Nephron progenitor cell (in vitro differentiated cells): ENCODE measurements at regions not wholly inside any gene's neighbourhood (a gene's known extent, or its start where the extent isn't known, plus 50 kb on each side); places are given as distances from the start of the nearest gene placed in this dataset.

Source experiments
- DNase-seq: peaks from one replicate; pipeline ENCODE4 v3.0.0; 2021
- H3K27ac Mint-ChIP-seq: 2 replicates; pipeline ENCODE4 v1.8.0; 2021; ENCODE audit warnings: mild to moderate bottlenecking, moderate library complexity, mixed read lengths
- H3K27me3 Mint-ChIP-seq: 2 replicates; pipeline ENCODE4 v1.8.0; 2021; ENCODE audit warnings: mild to moderate bottlenecking, low read depth, mixed read lengths; ENCODE audit not compliant: poor library complexity
- H3K36me3 Mint-ChIP-seq: 2 replicates; pipeline ENCODE4 v1.8.0; 2021; ENCODE audit warnings: low read depth, mixed read lengths
- H3K4me1 Mint-ChIP-seq: 2 replicates; pipeline ENCODE4 v1.8.0; 2021; ENCODE audit warnings: mixed read lengths
- H3K4me3 Mint-ChIP-seq: 2 replicates; pipeline ENCODE4 v1.8.0; 2021; ENCODE audit warnings: mild to moderate bottlenecking, moderate library complexity, mixed read lengths
- H3K9me3 Mint-ChIP-seq: 2 replicates; pipeline ENCODE4 v1.8.0; 2021; ENCODE audit warnings: mild to moderate bottlenecking, moderate library complexity, mixed read lengths
- TF ChIP-seq, protein P1 (sequence below): fragments of 200-600 bp; sonication (generic); IDR thresholded peaks from 2 replicates; pipeline ENCODE4 v1.5.0; 2021; ENCODE audit warnings: antibody characterized with exemption

GRCh38 chr14:48586099-48586498, 910.7 kb upstream of the MDGA2 start:
- Mint-ChIP-seq H3K4me1 (no peaks in the 10 kb centered on the region), H3K4me3 (no peak overlapping the region), H3K9me3 (no peaks in the 10 kb centered on the region), H3K27ac (no peak overlapping the region), H3K27me3 (no peaks in the 10 kb centered on the region), H3K36me3 (no peaks in the 10 kb centered on the region)
- TF ChIP-seq, protein P1, sequence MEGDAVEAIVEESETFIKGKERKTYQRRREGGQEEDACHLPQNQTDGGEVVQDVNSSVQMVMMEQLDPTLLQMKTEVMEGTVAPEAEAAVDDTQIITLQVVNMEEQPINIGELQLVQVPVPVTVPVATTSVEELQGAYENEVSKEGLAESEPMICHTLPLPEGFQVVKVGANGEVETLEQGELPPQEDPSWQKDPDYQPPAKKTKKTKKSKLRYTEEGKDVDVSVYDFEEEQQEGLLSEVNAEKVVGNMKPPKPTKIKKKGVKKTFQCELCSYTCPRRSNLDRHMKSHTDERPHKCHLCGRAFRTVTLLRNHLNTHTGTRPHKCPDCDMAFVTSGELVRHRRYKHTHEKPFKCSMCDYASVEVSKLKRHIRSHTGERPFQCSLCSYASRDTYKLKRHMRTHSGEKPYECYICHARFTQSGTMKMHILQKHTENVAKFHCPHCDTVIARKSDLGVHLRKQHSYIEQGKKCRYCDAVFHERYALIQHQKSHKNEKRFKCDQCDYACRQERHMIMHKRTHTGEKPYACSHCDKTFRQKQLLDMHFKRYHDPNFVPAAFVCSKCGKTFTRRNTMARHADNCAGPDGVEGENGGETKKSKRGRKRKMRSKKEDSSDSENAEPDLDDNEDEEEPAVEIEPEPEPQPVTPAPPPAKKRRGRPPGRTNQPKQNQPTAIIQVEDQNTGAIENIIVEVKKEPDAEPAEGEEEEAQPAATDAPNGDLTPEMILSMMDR = no peak
- DNase-seq = no peak

GRCh38 chr14:48584031-48584430, 908.6 kb upstream of the MDGA2 start:
- TF ChIP-seq, protein P1 = no peak
- H3K4me3 Mint-ChIP-seq = no peak overlapping the region
- H3K36me3 Mint-ChIP-seq = no peaks in the 10 kb centered on the region
- H3K27ac Mint-ChIP-seq = no peak overlapping the region
- no peak for DNase-seq
- H3K9me3 Mint-ChIP-seq = no peaks in the 10 kb centered on the region
- H3K27me3 Mint-ChIP-seq = no peaks in the 10 kb centered on the region
- H3K4me1 Mint-ChIP-seq = no peaks in the 10 kb centered on the region

- no peaks in the 10 kb centered on the region for H3K9me3 Mint-ChIP-seq
- DNase-seq = no peak
- no peak overlapping the region for H3K27ac Mint-ChIP-seq
- TF ChIP-seq, protein P1 = no peak
- H3K4me1 Mint-ChIP-seq = no peaks in the 10 kb centered on the region
- H3K4me3 Mint-ChIP-seq = no peak overlapping the region
- H3K36me3 Mint-ChIP-seq = no peaks in the 10 kb centered on the region
- H3K27me3 Mint-ChIP-seq = no peaks in the 10 kb centered on the region
These were observed 907.5 kb upstream of the MDGA2 start for GRCh38 chr14:48582938-48583337.

GRCh38 chr14:48580692-48581091, 905.3 kb upstream of the MDGA2 start:
- Mint-ChIP-seq H3K4me3 (no peak overlapping the region), H3K36me3 (no peaks in the 10 kb centered on the region), H3K27me3 (no peaks in the 10 kb centered on the region), H3K9me3 (peaks cover 5% of the 10 kb centered on the region), H3K27ac (no peak overlapping the region), H3K4me1 (no peaks in the 10 kb centered on the region)
- TF ChIP-seq, protein P1 = no peak
- no peak for DNase-seq

DNA sequence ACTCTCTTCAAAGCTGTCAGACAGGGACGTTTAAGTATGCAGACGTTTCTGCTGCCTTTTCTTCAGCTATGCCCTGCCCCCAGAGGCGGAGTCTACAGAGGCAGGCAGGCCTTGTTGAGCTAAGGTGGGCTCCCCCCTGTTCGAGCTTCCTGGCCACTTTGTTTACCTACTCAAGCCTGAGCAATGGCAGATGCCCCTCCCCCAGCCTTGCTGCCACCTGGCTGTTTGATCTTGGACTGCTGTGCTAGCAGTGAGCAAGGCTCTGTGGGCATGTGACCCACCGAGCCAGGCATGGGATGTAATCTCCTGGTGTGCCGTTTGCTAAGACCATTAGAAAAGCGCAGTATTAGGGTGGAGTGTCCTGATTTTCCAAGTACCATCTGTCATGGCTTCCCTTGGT, 900.4 kb upstream of the MDGA2 start:
- TF ChIP-seq, protein P1 = no peak
- Mint-ChIP-seq H3K4me1 (no peaks in the 10 kb centered on the region), H3K9me3 (peaks cover 37% of the 10 kb centered on the region), H3K36me3 (no peaks in the 10 kb centered on the region), H3K27ac (no peak overlapping the region), H3K27me3 (no peaks in the 10 kb centered on the region), H3K4me3 (no peak overlapping the region)
- no peak for DNase-seq

DNA sequence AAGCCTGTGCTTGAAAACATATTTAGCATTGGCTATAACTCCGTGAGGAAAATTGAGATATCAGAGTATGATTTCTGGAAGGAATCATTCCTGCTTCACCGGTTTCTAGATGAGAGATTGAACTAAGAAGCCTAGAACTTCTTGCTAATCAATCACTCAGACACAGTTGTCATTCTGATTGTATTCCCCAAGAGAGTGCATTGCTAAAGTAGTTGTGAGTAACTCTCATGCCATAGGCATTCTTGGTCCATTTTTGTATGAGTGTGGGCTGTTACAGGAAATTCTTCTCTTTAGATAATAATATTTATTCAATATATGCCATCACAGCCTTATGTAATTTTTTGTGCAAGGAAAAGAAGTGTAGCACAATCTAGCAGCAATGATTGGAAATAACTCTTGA, 893.3 kb upstream of the MDGA2 start:
- no peaks in the 10 kb centered on the region for H3K4me1 Mint-ChIP-seq
- TF ChIP-seq, protein P1 = no peak
- no peak overlapping the region for H3K4me3 Mint-ChIP-seq
- H3K9me3 Mint-ChIP-seq = peaks cover 35% of the 10 kb centered on the region
- peaks cover 4% of the 10 kb centered on the region for H3K27me3 Mint-ChIP-seq
- no peak overlapping the region for H3K27ac Mint-ChIP-seq
- H3K36me3 Mint-ChIP-seq = no peaks in the 10 kb centered on the region
- DNase-seq = no peak
